WTC11 (cell line): ENCODE measurements at regions not wholly inside any gene's neighbourhood (a gene's known extent, or its start where the extent isn't known, plus 50 kb on each side); places are given as distances from the start of the nearest gene placed in this dataset.

Experiments
- ESRRA ChIP-seq: sonication (generic); formaldehyde crosslinking; IDR thresholded peaks from 2 replicates; pipeline ENCODE4 v1.8.1; 2022; ENCODE audit warnings: mild to moderate bottlenecking, missing genetic modification reagents, borderline replicate concordance
- HMGXB4 ChIP-seq: sonication (generic); formaldehyde crosslinking; IDR thresholded peaks from 2 replicates; pipeline ENCODE4 v1.8.1; 2023; ENCODE audit warnings: mild to moderate bottlenecking, moderate library complexity, missing genetic modification reagents
- JUN ChIP-seq: sonication (generic); formaldehyde crosslinking; IDR thresholded peaks from 2 replicates; pipeline ENCODE4 v1.8.0; 2023; ENCODE audit warnings: mild to moderate bottlenecking, missing genetic modification reagents
- PREB ChIP-seq: sonication (generic); formaldehyde crosslinking; IDR thresholded peaks from 2 replicates; pipeline ENCODE4 v1.8.1; 2022; ENCODE audit warnings: mild to moderate bottlenecking, missing genetic modification reagents, moderate library complexity, borderline replicate concordance
- SMAD4 ChIP-seq: sonication (generic); formaldehyde crosslinking; IDR thresholded peaks from 2 replicates; pipeline ENCODE4 v1.8.0; 2022; ENCODE audit warnings: mild to moderate bottlenecking, missing genetic modification reagents
- TF ChIP-seq, protein P1 (sequence below): fragments of 200-600 bp; IDR thresholded peaks from 2 replicates; pipeline ENCODE4 v1.8.0; 2022; ENCODE audit warnings: antibody characterized with exemption
- TF ChIP-seq, protein P2 (sequence below): sonication (generic); formaldehyde crosslinking; IDR thresholded peaks from 2 replicates; pipeline ENCODE4 v1.8.1; 2022; ENCODE audit warnings: missing genetic modification reagents, borderline replicate concordance

GRCh38 chr2:172200495-172201085 is 97.9 kb upstream of the DLX2 start:
- TF ChIP-seq, protein P1, sequence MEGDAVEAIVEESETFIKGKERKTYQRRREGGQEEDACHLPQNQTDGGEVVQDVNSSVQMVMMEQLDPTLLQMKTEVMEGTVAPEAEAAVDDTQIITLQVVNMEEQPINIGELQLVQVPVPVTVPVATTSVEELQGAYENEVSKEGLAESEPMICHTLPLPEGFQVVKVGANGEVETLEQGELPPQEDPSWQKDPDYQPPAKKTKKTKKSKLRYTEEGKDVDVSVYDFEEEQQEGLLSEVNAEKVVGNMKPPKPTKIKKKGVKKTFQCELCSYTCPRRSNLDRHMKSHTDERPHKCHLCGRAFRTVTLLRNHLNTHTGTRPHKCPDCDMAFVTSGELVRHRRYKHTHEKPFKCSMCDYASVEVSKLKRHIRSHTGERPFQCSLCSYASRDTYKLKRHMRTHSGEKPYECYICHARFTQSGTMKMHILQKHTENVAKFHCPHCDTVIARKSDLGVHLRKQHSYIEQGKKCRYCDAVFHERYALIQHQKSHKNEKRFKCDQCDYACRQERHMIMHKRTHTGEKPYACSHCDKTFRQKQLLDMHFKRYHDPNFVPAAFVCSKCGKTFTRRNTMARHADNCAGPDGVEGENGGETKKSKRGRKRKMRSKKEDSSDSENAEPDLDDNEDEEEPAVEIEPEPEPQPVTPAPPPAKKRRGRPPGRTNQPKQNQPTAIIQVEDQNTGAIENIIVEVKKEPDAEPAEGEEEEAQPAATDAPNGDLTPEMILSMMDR = peak; percentile 49
- no peak for TF ChIP-seq ESRRA (CRISPR knock-in tag)
- TF ChIP-seq HMGXB4 (CRISPR knock-in tag) = no peak
- no peak for TF ChIP-seq PREB (CRISPR knock-in tag)
- TF ChIP-seq SMAD4 = no peak
- TF ChIP-seq, protein P2, sequence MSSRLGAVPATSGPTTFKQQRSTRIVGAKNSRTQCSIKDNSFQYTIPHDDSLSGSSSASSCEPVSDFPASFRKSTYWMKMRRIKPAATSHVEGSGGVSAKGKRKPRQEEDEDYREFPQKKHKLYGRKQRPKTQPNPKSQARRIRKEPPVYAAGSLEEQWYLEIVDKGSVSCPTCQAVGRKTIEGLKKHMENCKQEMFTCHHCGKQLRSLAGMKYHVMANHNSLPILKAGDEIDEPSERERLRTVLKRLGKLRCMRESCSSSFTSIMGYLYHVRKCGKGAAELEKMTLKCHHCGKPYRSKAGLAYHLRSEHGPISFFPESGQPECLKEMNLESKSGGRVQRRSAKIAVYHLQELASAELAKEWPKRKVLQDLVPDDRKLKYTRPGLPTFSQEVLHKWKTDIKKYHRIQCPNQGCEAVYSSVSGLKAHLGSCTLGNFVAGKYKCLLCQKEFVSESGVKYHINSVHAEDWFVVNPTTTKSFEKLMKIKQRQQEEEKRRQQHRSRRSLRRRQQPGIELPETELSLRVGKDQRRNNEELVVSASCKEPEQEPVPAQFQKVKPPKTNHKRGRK (CRISPR knock-in tag) = no peak
- no peak for TF ChIP-seq JUN
